H1 (cell line): ENCODE measurements at regions not wholly inside any gene's neighbourhood (a gene's known extent, or its start where the extent isn't known, plus 50 kb on each side); places are given as distances from the start of the nearest gene placed in this dataset.

Experiments
- TF ChIP-seq, protein P1 (sequence below): IDR thresholded peaks from 2 replicates; pipeline ENCODE4 v1.6.1; 2011; ENCODE audit warnings: low read length, improper control_type of control experiment
- TF ChIP-seq, protein P2 (sequence below): IDR thresholded peaks from 2 replicates; pipeline ENCODE4 v1.6.1; 2012; ENCODE audit warnings: inconsistent platforms

DNA sequence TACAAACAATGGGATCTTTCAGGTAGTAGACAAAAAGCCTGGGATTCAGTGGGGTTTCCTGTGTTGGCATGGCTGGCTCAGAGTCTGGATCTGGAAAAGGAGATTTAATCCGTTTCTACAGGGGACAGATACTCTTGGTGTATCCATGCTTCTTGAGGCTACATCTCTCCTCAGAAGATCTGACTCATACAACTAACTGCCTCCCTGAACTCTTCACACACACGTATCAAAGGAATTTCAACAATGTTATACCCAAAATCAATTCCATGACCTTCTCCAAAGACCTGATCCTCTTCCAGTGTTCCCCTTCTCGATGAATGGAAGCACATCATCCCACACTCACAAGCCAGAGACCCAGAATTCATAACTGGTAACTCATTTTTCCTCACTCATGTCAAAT lies 435.3 kb upstream of the NBEA start (continued):
- TF ChIP-seq, protein P1, sequence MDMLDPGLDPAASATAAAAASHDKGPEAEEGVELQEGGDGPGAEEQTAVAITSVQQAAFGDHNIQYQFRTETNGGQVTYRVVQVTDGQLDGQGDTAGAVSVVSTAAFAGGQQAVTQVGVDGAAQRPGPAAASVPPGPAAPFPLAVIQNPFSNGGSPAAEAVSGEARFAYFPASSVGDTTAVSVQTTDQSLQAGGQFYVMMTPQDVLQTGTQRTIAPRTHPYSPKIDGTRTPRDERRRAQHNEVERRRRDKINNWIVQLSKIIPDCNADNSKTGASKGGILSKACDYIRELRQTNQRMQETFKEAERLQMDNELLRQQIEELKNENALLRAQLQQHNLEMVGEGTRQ, result no peak
- TF ChIP-seq, protein P2, sequence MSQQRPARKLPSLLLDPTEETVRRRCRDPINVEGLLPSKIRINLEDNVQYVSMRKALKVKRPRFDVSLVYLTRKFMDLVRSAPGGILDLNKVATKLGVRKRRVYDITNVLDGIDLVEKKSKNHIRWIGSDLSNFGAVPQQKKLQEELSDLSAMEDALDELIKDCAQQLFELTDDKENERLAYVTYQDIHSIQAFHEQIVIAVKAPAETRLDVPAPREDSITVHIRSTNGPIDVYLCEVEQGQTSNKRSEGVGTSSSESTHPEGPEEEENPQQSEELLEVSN, result no peak
- TF ChIP-seq, all 59 proteins: peak for 0
